Stimulated activated CD8-positive, alpha-beta memory T cell treated with anti-CD3 and anti-CD28 coated beads, Interleukin-4, amount 100 ng/mL, for 24 hours (primary cell): ENCODE measurements at regions not wholly inside any gene's neighbourhood (a gene's known extent, or its start where the extent isn't known, plus 50 kb on each side); places are given as distances from the start of the nearest gene placed in this dataset.
A peak's percentile ranks its signal among the peaks of the same experiment; 100 is the strongest.

Experiments
- DNase-seq: peaks from one replicate; pipeline ENCODE4 v3.0.0-alpha.2; 2020; ENCODE audit warnings: low read depth

GRCh38 chr12:4049298-4050080 is 176.3 kb upstream of the PARP11 start:
- no peak for DNase-seq

- no peak for DNase-seq
Measured at GRCh38 chr12:4047421-4047820, 174.2 kb upstream of the PARP11 start.

GRCh38 chr12:4046495-4046840 is 173.3 kb upstream of the PARP11 start:
- DNase-seq: no peak

- no peak for DNase-seq
Measured at GRCh38 chr12:4045786-4046494, 172.7 kb upstream of the PARP11 start.

GRCh38 chr12:4044736-4045730 is 171.8 kb upstream of the PARP11 start:
- no peak for DNase-seq

- DNase-seq: no peak
Measured at GRCh38 chr12:4044101-4044500, 170.9 kb upstream of the PARP11 start.

- no peak for DNase-seq
Measured at GRCh38 chr12:4041187-4041885, 168.1 kb upstream of the PARP11 start.

GRCh38 chr12:4039931-4040330 is 166.7 kb upstream of the PARP11 start:
- DNase-seq: no peak

GRCh38 chr12:4037747-4038312 is 164.6 kb upstream of the PARP11 start:
- no peak for DNase-seq

- DNase-seq: no peak
Measured at GRCh38 chr12:4036671-4037271, 163.6 kb upstream of the PARP11 start.

- DNase-seq: no peak
Measured at GRCh38 chr12:4034921-4035320, 161.7 kb upstream of the PARP11 start.

GRCh38 chr12:4032924-4033615 is 159.9 kb upstream of the PARP11 start:
- DNase-seq: no peak

GRCh38 chr12:4031703-4032291 is 158.6 kb upstream of the PARP11 start:
- DNase-seq: no peak

GRCh38 chr12:4030929-4031702 is 157.9 kb upstream of the PARP11 start:
- peak; percentile 69 for DNase-seq

GRCh38 chr12:4027412-4027811 is 154.2 kb upstream of the PARP11 start:
- peak; percentile 55 for DNase-seq

- no peak for DNase-seq
Measured at GRCh38 chr12:4026517-4026916, 153.3 kb upstream of the PARP11 start.

GRCh38 chr12:4026020-4026358 is 152.8 kb upstream of the PARP11 start:
- no peak for DNase-seq

GRCh38 chr12:4025181-4026019 is 152.2 kb upstream of the PARP11 start:
- no peak for DNase-seq
